ENCODE measurements at regions not wholly inside any gene's neighbourhood (a gene's known extent, or its start where the extent isn't known, plus 50 kb on each side); places are given as distances from the start of the nearest gene placed in this dataset.

DNA sequence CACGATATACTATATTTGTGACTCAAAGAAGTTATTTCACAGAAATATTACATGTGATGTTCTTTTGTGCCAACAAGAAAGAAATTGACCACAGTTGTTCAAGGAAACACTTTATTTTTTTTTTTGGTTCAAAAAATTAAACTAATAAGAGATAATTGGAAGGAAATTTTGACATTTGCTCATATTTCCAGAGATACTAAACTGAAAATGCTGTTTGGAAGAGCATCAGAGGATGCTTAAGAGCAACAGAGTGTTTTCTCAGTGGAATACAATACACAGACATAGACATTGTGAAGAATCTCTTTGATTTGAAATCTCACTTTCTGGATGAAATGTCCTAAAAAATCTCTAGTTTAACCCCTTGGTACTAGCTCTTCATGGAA, 760.4 kb upstream of the CXADR start:
- Histone ChIP-seq H3K36me3 (no peaks in the 10 kb centered on the region), H3K4me1 (ENCODE audit: low read depth) (peaks cover 24% of the 10 kb centered on the region), H3K9me3 (ENCODE audit: low read depth) (no peaks in the 10 kb centered on the region), H3K4me3 (no peak overlapping the region), H3K27me3 (no peaks in the 10 kb centered on the region), H3K27ac (no peak overlapping the region)
- DNase-seq (ENCODE audit: low read depth in 1 of 2, low spot score in 1 of 2), result no peak
- TF ChIP-seq, protein P1, sequence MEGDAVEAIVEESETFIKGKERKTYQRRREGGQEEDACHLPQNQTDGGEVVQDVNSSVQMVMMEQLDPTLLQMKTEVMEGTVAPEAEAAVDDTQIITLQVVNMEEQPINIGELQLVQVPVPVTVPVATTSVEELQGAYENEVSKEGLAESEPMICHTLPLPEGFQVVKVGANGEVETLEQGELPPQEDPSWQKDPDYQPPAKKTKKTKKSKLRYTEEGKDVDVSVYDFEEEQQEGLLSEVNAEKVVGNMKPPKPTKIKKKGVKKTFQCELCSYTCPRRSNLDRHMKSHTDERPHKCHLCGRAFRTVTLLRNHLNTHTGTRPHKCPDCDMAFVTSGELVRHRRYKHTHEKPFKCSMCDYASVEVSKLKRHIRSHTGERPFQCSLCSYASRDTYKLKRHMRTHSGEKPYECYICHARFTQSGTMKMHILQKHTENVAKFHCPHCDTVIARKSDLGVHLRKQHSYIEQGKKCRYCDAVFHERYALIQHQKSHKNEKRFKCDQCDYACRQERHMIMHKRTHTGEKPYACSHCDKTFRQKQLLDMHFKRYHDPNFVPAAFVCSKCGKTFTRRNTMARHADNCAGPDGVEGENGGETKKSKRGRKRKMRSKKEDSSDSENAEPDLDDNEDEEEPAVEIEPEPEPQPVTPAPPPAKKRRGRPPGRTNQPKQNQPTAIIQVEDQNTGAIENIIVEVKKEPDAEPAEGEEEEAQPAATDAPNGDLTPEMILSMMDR (IDR thresholded peaks at IDR 0.05; ENCODE audit: low read depth, low read length), result no peak

DNA sequence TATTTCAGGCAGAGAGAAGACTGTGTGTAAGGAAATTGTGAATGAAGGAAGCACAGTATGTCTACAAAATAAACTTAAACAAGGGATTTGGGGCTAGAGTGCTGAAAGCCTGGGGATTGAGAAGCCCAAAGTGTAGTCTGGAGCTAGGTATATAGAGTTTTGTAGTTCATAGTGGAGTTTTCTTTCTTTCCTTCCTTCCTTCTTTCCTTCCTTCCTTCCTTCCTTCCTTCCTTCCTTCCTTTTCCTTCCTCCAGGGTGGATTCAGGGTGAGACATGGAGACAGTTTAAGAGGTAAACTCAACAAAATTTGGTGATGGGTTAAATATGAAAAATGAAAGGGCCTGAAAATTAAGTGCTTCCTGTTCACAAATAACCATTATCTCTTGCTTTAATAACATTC, 757.8 kb upstream of the CXADR start:
- H3K36me3 ChIP-seq, result no peaks in the 10 kb centered on the region

DNA sequence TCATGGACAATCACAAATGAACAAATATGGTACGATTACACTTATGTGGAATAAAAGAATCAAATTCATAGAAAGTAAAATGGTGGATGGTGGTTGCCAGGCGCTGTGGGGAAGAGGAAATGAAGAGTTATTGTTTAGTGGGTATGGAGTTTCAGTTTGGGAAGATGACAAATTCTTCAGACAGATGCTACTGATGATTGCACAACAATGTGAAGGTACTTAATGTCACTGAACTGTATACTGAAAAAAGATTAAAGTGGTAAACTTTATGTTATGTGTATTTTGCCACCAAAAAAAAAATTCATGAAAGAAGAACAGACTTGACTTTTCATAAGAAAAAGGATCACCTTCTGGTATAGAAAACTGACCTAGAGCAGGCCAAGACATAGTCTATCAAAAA, 745.6 kb upstream of the CXADR start:
- H3K27me3 ChIP-seq, result no peaks in the 10 kb centered on the region
- TF ChIP-seq, protein P1 (IDR thresholded peaks at IDR 0.05; ENCODE audit: low read depth, low read length), result no peak
- no peak for DNase-seq (ENCODE audit: low read depth in 1 of 2, low spot score in 1 of 2)
- H3K4me3 ChIP-seq, result no peak overlapping the region
- H3K36me3 ChIP-seq, result no peaks in the 10 kb centered on the region
- no peak overlapping the region for H3K27ac ChIP-seq
- H3K4me1 ChIP-seq (ENCODE audit: low read depth), result no peaks in the 10 kb centered on the region
- H3K9me3 ChIP-seq (ENCODE audit: low read depth), result no peaks in the 10 kb centered on the region

More for the DNA sequence above, 757.8 kb upstream of the CXADR start:
- TF ChIP-seq, protein P1 (IDR thresholded peaks at IDR 0.05; ENCODE audit: low read depth, low read length), result no peak
- H3K27me3 ChIP-seq, result no peaks in the 10 kb centered on the region
- H3K4me3 ChIP-seq, result no peak overlapping the region
- no peak for DNase-seq (ENCODE audit: low read depth in 1 of 2, low spot score in 1 of 2)
- no peaks in the 10 kb centered on the region for H3K9me3 ChIP-seq (ENCODE audit: low read depth)
- peaks cover 24% of the 10 kb centered on the region for H3K4me1 ChIP-seq (ENCODE audit: low read depth)
- no peak overlapping the region for H3K27ac ChIP-seq

DNA sequence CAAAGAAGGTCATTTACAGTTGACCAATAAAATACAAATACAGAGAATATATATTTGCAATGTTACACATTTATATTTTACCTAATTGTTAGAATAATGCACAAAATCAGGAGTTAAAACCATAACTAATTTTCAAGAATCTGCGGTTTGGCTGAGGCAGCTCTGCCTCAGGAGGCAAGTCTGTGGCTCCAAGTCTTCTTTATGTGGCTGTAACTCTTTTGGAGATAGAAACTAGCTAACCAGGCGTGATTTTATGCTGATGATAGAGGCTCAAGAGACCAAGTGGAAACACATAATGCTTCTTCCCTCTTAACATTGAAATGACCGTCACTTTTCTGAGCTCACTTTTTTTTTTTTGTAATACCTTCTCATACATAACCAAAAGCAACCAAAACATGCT, 744.7 kb upstream of the CXADR start:
- TF ChIP-seq, protein P1 (IDR thresholded peaks at IDR 0.05; ENCODE audit: low read depth, low read length), result no peak

DNA sequence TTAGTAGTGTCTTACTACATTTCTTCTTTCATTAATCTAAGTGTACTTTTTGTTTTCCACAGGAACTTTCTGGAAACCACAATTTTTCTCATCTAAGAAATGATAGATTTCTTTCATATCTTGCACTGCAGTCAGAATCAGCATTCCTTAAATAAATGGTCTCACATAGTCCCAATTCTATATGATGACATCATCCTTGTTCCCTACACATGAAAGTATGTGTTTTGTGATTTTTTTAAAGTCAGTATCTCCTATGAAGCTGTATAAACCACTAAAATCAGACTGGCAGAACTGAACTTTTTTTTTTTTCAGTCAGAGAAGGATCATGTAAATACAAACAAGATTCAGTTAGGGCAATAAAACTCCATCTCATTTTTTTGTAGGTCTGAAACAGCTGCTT, 742.6 kb upstream of the CXADR start:
- DNase-seq (ENCODE audit: low read depth in 1 of 2, low spot score in 1 of 2), result no peak
- Histone ChIP-seq H3K9me3 (ENCODE audit: low read depth) (no peaks in the 10 kb centered on the region), H3K27me3 (no peaks in the 10 kb centered on the region), H3K4me3 (no peak overlapping the region), H3K27ac (no peak overlapping the region), H3K4me1 (ENCODE audit: low read depth) (no peaks in the 10 kb centered on the region), H3K36me3 (no peaks in the 10 kb centered on the region)
- TF ChIP-seq, protein P1 (IDR thresholded peaks at IDR 0.05; ENCODE audit: low read depth, low read length), result no peak

More for the DNA sequence above, 744.7 kb upstream of the CXADR start:
- no peaks in the 10 kb centered on the region for H3K27me3 ChIP-seq
- no peak overlapping the region for H3K27ac ChIP-seq
- no peak for DNase-seq (ENCODE audit: low read depth in 1 of 2, low spot score in 1 of 2)
- no peaks in the 10 kb centered on the region for H3K36me3 ChIP-seq
- no peak overlapping the region for H3K4me3 ChIP-seq
- no peaks in the 10 kb centered on the region for H3K4me1 ChIP-seq (ENCODE audit: low read depth)
- H3K9me3 ChIP-seq (ENCODE audit: low read depth), result no peaks in the 10 kb centered on the region

DNA sequence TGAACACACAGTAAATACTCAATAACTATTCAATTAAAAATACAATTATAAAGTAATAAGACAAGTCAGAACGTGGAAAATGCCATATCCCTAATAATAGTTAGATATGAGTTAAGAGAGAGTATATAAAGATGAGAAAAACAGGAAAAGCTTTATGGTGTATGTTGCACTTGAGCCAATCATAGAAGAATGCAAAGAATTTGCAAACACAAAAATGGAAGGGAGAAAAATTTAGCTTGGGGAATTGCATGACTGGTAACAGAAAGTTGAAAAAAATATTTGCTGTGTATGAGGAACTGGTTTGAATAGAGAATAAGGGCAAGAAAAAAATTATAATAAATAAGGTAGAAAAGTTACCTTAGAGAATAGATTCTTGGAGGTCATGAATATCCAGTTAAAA, 739.6 kb upstream of the CXADR start:
- DNase-seq (ENCODE audit: low read depth in 1 of 2, low spot score in 1 of 2), result peak in 1 of 2 donors; percentile 16
- TF ChIP-seq, protein P1 (IDR thresholded peaks at IDR 0.05; ENCODE audit: low read depth, low read length), result no peak
- H3K9me3 ChIP-seq (ENCODE audit: low read depth), result no peaks in the 10 kb centered on the region
- no peaks in the 10 kb centered on the region for H3K4me1 ChIP-seq (ENCODE audit: low read depth)
- no peaks in the 10 kb centered on the region for H3K27me3 ChIP-seq
- H3K27ac ChIP-seq, result no peak overlapping the region
- H3K36me3 ChIP-seq, result no peaks in the 10 kb centered on the region
- no peak overlapping the region for H3K4me3 ChIP-seq
